Mucosa of rectum (tissue), 2 donors: ENCODE measurements at regions not wholly inside any gene's neighbourhood (a gene's known extent, or its start where the extent isn't known, plus 50 kb on each side); places are given as distances from the start of the nearest gene placed in this dataset.
"Not testable (repeated sequence)": the region's sequence is repeated elsewhere in the genome, so short reads cannot be mapped to it uniquely, and the experiment has no call there.

Experiments
- H3K27ac ChIP-seq, 2 donors: one replicate each; pipeline ENCODE4 v1.7.0; 2013; ENCODE audit warnings: inconsistent platforms in 2 of 2, low read depth in 2 of 2, low read length in 2 of 2
- H3K27me3 ChIP-seq, 2 donors: one replicate each; pipeline ENCODE4 v1.7.0; 2013; ENCODE audit warnings: low read length in 2 of 2; ENCODE audit not compliant: control insufficient read depth in 2 of 2, insufficient read depth in 2 of 2
- H3K36me3 ChIP-seq, 2 donors: one replicate each; pipeline ENCODE4 v1.7.0; 2013; ENCODE audit warnings: low read length in 2 of 2; ENCODE audit not compliant: control insufficient read depth in 2 of 2, insufficient read depth in 2 of 2
- H3K4me1 ChIP-seq, 2 donors: one replicate each; pipeline ENCODE4 v1.7.0; 2013; ENCODE audit warnings: low read length in 2 of 2, mild to moderate bottlenecking in 1 of 2; ENCODE audit not compliant: control insufficient read depth in 2 of 2, insufficient read depth in 2 of 2
- H3K4me3 ChIP-seq, 2 donors: one replicate each; pipeline ENCODE4 v1.7.0; 2013; ENCODE audit warnings: low read length in 2 of 2
- H3K9ac ChIP-seq, 2 donors: one replicate each; pipeline ENCODE4 v1.7.0; 2013; ENCODE audit warnings: low read length in 2 of 2, low read depth in 1 of 2, mild to moderate bottlenecking in 1 of 2
- H3K9me3 ChIP-seq, 2 donors: one replicate each; pipeline ENCODE4 v1.7.0; 2013; ENCODE audit warnings: low read length in 2 of 2; ENCODE audit not compliant: control insufficient read depth in 2 of 2
- donor health status: healthy.
- donor health status: Normal muscosa, but diverticular disease.

- Histone ChIP-seq H3K4me3 (no peak overlapping the region), H3K27ac (no peak overlapping the region), H3K9ac (no peak overlapping the region), H3K9me3 (no peaks in the 10 kb centered on the region), H3K27me3 (no peaks in the 10 kb centered on the region), H3K36me3 (no peaks in the 10 kb centered on the region), H3K4me1 (no peaks in the 10 kb centered on the region)
These were observed 633.2 kb upstream of the ACTRT1 start for GRCh38 chrX:128685387-128685786.

DNA sequence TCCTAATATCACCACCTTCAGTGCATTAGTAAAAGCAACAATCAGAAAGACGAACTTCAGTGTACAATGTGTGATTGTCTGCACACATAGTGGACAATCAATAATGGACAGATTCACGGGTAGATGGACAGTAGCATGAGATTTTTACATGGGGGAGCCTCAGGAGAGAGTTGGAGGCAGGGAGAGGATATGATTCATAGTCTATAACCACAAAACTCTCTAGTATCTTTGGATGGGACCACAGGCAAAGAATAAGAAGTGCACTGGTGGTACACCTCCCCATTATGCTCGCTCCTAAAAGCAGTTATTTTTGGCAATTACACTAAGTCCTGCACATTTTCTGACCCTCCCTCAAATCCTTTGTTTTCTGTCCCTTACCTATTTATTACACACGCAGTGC is 624.4 kb upstream of the ACTRT1 start:
- Histone ChIP-seq H3K9ac (no peak overlapping the region), H3K9me3 (no peaks in the 10 kb centered on the region), H3K4me1 (no peaks in the 10 kb centered on the region), H3K36me3 (no peaks in the 10 kb centered on the region), H3K27ac (no peak overlapping the region), H3K27me3 (peaks cover 0 to 3% of the 10 kb centered on the region in 2 donors), H3K4me3 (no peak overlapping the region)

- H3K9ac ChIP-seq, H3K36me3 ChIP-seq, H3K27ac ChIP-seq, H3K9me3 ChIP-seq, H3K4me3 ChIP-seq, H3K4me1 ChIP-seq, H3K27me3 ChIP-seq: not testable (repeated sequence)
These were observed 622.3 kb upstream of the ACTRT1 start for GRCh38 chrX:128674326-128675086.

DNA sequence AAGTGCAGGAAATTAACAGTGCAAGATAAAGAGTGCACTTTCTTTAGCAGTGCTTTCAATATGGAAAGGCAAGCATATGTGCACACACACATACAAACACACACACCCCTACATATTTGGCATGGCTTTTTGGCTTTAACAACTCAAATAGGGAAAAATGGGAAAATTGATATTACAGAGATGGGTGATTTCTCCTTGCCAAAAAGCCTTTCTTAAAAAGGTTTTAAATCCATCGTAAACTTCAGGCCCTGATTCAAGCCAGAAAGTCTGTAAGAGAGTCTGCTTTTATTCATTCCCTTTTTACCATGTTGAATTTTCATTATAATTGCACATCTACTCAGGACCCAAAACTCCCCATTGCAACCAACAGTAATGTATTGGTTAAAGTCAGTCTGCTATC is 612.0 kb upstream of the ACTRT1 start:
- H3K36me3 ChIP-seq = no peaks in the 10 kb centered on the region

DNA sequence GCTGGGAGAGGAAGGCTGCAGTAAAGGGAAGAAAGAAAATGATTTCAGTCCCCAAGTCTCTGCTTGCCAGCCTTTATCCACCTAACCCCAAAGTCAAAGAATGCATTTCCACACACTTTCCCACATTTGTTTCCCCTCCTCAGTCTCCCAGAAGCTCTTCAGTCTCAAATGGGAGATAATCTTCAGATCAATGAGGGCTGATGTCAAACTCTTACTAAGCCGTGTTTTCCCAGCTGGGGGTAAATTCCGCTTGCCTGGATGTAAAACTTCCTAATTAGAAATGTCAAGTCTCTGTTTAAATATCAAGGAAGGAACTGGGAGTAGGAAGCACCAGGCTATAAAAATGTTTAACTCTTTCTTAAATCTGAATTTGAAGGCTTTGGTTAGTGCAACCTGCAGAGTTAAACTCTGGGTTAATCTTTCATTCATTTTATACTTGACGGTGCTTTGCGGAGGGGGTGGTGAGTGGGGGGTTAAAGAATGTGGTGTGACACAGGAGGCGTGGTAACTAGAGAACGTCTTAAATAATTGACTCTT is 601.4 kb upstream of the ACTRT1 start:
- Histone ChIP-seq H3K27ac (no peak overlapping the region), H3K4me3 (no peak overlapping the region), H3K36me3 (no peaks in the 10 kb centered on the region), H3K9ac (no peak overlapping the region), H3K27me3 (no peaks in the 10 kb centered on the region), H3K9me3 (no peaks in the 10 kb centered on the region), H3K4me1 (no peaks in the 10 kb centered on the region)

More for the DNA sequence above, 612.0 kb upstream of the ACTRT1 start:
- Histone ChIP-seq H3K9me3 (no peaks in the 10 kb centered on the region), H3K9ac (no peak overlapping the region), H3K27ac (no peak overlapping the region), H3K4me3 (no peak overlapping the region), H3K27me3 (no peaks in the 10 kb centered on the region), H3K4me1 (no peaks in the 10 kb centered on the region)

- Histone ChIP-seq H3K9ac (no peak overlapping the region), H3K36me3 (no peaks in the 10 kb centered on the region), H3K4me3 (no peak overlapping the region), H3K9me3 (no peaks in the 10 kb centered on the region), H3K4me1 (no peaks in the 10 kb centered on the region), H3K27me3 (no peaks in the 10 kb centered on the region), H3K27ac (no peak overlapping the region)
These were observed 598.1 kb upstream of the ACTRT1 start for GRCh38 chrX:128650326-128650725.

DNA sequence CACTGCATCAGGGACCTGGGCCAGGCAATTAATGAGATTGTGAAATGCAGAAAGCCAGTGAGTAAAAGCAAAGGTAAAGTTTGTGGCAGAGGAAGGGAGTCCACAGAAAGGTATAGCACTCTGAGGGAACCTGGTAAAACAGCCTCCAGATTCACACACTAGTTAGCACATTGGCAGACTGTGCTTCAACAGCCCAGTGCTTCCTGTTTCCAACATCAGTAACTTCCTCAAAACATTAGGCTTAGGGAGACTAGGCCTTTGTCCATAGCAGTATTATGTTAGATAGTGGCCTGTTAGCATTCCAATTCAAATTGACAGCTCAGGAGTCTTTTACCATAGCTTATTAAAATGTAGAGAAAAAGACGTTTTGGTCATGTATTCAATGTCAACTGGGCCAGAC is 582.6 kb upstream of the ACTRT1 start:
- H3K36me3 ChIP-seq = no peaks in the 10 kb centered on the region
- H3K27me3 ChIP-seq = no peaks in the 10 kb centered on the region
- no peak overlapping the region for H3K9ac ChIP-seq
- H3K27ac ChIP-seq = no peak overlapping the region
- no peak overlapping the region for H3K4me3 ChIP-seq
- no peaks in the 10 kb centered on the region for H3K9me3 ChIP-seq
- no peaks in the 10 kb centered on the region for H3K4me1 ChIP-seq

GRCh38 chrX:128623361-128623760 is 571.2 kb upstream of the ACTRT1 start:
- Histone ChIP-seq H3K4me1 (no peaks in the 10 kb centered on the region), H3K9me3 (no peaks in the 10 kb centered on the region), H3K27ac (no peak overlapping the region), H3K9ac (no peak overlapping the region), H3K36me3 (no peaks in the 10 kb centered on the region), H3K27me3 (no peaks in the 10 kb centered on the region), H3K4me3 (no peak overlapping the region)

- no peak overlapping the region for H3K4me3 ChIP-seq
- H3K27me3 ChIP-seq = no peaks in the 10 kb centered on the region
- H3K36me3 ChIP-seq = no peaks in the 10 kb centered on the region
- no peak overlapping the region for H3K9ac ChIP-seq
- H3K9me3 ChIP-seq = no peaks in the 10 kb centered on the region
- no peak overlapping the region for H3K27ac ChIP-seq
- no peaks in the 10 kb centered on the region for H3K4me1 ChIP-seq
These were observed 570.1 kb upstream of the ACTRT1 start for GRCh38 chrX:128622296-128622695.

- no peak overlapping the region for H3K9ac ChIP-seq
- no peaks in the 10 kb centered on the region for H3K4me1 ChIP-seq
- no peaks in the 10 kb centered on the region for H3K36me3 ChIP-seq
- H3K9me3 ChIP-seq = no peaks in the 10 kb centered on the region
- no peak overlapping the region for H3K27ac ChIP-seq
- H3K27me3 ChIP-seq = no peaks in the 10 kb centered on the region
- H3K4me3 ChIP-seq = no peak overlapping the region
These were observed 567.3 kb upstream of the ACTRT1 start for GRCh38 chrX:128619490-128619889.
